GM19324 (cell line): ENCODE measurements at regions not wholly inside any gene's neighbourhood (a gene's known extent, or its start where the extent isn't known, plus 50 kb on each side); places are given as distances from the start of the nearest gene placed in this dataset.

ENCODE experiments used
- ATAC-seq: cut with Tn5 transposase; IDR thresholded peaks from one replicate; pipeline ENCODE4 v1.9.1; 2021; ENCODE audit warnings: mild to moderate bottlenecking, moderate library complexity; ENCODE audit not compliant: unreplicated experiment, low FRiP score

DNA sequence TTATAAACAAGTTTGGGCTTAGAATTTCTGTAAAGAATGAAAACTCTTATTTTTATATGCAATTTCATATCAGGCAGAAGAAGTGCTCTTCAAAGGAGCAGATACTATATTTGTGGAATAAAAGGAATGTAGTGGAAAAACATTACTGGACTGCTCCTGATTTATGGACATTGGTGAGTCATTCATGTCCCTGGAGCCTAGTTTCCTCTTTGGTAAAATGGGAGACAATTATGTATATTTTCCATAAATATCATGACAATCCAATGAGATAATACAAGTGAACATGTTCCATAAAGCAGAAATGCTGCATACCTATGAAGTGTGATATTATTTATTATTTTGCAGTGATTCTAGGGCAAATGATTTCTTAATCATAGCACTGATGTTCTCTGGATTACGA is 445.8 kb upstream of the CITED2 start:
- ATAC-seq: no peak

DNA sequence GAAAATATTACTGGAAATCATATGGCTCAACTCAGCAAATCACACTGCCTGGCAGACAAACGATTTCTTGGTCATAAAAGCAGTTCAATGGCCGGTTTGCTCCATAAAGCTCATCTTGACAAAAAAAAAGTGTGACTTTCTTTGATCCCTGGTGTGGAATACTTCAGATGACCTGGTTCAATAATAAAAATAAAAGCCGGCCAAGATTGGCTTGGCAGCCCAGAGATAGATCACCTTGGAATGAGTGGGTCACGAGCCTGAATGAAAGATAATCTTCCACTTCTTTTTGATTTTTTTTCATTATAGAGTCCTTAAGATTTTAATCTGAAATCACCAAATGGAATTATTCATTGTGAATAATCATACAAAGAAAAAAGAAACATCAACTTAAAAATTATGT is 445.3 kb upstream of the CITED2 start:
- no peak for ATAC-seq

DNA sequence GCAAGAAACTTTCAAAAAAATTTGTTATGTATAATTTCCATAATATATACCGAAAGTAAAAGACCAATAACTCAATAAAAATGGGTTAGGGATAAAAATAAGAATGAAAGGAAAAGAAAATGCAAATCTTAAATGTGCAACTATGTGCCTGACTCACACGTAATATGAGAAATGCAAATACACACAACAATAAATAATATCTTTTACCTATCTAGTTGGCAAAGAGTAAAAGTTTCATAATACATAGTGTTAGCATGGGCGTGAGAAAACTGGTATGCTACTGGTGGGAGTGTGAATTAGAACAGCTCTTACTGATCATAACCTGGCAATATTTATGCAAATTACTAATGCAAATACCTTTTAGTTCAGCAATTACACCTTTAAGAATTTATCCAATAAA is 438.5 kb upstream of the CITED2 start:
- ATAC-seq: no peak

DNA sequence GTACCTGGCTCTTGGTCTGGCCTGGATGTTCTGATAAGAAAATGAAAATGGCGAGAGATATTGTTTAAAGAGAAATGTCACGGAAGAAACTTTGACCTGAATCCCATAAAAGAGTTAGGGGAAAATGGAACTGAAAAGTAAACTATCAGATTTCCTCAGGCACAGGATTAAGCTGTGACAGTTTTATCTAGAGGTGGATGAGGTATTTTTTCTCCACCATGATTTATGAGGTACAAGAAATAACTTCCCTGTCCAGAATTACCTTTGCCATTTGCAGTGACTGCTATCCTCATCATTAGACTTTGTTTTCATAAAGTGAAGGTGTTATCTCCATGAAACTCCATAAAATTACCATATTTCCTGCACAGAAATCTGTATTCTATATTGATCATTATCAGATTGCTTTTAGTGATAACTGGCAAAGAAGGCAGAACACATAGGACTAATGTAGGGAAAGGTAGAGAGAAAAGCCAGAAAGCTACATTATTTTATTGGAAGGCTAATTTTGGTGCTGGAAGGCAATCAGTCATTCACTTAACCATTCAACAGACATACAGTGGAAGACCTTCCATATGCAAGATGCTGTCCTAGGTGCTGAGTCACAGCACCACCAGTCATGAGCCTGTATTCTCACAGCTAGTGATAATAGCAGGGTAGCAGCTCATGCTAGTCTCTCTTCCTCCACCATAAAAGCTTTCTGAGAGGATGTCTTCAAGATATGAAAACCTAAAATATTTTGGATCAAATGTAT is 427.3 kb upstream of the CITED2 start:
- ATAC-seq: no peak

DNA sequence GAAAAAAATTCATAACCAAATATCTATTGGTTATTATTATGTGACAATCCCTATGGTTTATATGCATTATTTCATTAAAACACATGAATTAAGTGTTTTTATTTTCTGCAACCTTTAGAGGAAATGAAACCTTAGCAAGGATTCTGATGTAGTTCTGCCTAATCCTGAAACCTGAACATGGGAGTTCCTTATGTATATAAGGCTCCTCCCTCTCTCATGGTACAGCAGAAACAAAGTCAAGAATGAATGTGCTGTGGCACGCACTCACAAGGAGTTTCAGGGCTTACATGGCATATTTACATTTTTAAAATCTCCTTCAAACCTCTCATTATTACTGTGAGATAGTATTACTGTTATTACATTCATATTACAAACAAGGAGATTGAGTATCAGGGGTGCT is 426.4 kb upstream of the CITED2 start:
- ATAC-seq: peak; percentile 73

DNA sequence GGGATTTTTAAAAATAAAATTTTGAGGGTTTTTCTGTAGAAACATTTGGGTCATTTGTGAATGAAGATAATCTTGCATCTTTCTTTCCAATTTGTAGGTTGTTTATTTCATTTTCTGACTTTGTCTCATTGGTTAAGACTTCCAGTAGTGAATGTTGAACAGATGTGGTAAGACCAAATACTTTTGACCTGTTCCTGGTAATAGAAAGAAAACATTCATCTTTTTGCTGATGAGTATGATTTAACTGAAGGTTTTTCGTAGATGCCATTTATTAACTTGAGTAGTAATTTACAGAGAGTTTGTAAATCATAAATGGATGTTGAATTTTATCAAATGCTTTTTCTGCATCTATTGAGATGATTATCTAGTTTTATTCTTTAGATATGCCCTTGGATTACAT is 416.1 kb upstream of the CITED2 start:
- no peak for ATAC-seq

DNA sequence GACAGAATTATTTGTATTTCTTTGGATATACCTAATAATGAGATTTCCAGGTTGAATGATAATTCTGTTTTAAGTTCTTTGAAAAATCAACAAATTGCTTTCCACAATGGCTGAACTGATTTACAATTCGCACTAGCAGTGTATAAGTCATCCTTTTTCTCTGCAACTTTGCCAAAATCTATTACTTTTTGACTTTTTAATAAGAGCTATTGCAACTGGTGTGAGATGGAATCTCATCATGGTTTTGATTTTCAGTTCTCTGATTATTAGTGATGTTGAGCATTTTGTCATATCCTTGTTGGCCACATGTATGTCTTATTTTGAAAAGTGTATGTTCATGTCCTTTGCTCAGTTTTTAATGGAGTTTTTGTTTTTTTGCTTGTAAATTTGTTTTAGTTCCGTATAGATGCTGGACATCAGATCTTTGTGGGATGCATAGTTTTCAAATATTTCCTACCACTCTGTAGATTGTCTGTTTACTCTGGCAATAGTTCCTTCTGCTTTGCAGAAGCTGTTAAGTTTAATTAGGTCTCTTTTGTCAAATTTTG is 409.8 kb upstream of the CITED2 start:
- ATAC-seq: no peak

DNA sequence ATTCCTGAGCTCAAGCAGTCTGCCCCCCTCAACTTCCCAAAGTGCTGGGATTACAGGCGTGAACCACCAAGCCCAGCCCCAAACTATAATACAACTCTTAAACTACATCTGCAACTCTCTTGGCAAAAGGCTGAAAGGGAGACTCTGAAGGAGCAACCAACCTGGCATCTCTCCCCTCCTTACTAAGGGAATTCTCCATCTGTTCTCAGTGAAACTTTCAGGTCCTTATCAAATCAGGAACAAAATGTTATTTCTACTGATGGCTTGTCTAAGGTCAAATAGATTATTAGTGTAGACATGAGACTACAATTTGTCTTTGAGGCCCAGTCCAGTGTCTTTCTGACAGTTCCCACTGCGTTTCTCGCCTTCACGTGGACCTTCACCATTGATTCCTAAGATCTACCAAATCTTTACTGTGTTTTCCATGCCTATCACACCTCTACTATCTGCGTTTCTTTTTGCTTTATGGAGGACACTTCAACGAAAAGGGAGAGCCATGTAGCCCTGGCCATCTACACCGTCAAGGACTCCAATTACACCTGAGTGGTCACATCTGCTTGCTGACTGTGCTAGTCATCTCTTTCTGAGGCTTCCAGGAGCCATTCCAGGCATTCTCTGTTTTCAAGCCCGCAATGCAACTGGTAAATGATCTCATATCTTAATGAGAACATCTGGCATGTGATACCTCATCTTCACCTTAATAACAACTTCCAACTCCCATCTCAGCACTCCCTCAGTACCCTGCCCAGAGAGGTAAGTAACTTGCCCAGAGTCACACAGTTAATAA is 405.7 kb upstream of the CITED2 start:
- no peak for ATAC-seq

DNA sequence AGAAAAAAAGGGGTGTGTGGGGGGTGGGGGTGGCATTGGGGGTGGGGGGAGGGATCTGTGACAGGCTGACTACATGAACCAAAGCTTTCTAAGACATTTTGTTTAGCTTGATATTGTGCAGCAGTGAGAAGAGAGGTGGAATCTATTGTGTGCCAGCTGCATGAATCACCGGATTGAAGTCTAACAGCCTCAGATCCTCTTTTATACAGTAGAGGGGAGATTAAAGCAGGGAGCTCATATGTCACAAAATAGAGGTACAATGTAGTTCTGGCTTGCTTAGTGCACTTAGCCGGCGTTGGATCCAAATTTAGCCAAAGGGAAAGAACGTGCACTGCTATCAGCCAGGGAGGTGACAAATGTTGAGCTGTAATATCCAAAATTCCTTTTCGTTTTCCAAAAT is 404.2 kb upstream of the CITED2 start:
- no peak for ATAC-seq

DNA sequence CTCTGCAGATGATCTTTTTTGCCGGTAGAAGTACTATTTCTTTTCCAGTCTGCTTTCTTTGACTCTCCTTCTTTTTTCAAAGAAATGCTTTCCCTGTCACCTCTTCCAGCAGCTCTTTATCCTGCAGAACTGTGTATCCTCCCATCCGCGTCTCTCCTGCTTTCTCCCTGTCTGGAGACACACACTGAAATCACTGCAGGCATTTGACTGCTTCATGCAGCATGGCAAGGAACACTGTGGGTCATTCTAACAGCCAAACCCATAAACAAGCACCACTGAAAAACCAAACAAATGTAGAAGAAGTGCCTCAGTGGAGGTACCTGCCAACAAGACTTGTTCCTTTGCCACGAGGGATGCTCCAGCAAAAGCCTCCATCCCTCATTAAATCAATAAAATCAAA is 403.7 kb upstream of the CITED2 start:
- ATAC-seq: no peak

DNA sequence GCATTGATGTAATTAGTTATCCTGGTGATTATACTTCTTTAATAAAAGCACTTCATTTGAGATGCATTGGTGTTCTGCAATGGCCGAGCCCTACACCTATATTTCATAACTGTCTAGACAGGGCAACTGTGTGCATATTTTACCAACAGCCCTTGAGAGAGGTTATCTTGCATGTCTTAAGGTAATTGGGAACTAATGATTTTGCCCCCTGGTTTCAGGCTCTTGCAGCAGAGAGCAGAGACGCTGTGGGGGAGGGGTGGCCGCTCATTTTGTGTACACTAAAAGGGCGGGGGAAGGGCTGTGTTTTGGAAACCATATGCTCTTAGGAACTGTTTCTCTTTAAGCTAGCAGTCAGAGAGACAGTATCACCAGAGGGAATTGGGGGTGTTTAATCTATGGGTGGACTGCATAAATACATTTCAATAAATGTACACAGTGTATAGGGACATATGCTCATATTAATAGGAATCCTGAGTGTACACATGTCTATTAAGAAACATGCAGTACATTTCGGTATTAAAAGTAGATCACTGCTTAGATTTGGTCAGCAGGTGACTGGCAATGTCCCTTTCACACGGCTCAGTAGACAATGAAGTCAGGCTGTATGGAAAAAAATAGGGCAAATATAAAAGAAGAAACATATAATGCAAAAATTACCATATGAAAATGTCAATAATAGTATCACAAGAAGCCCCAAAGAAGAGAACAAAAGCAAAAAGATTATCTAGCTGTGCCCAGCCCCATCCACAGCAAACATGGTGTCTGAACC is 402.9 kb upstream of the CITED2 start:
- no peak for ATAC-seq

DNA sequence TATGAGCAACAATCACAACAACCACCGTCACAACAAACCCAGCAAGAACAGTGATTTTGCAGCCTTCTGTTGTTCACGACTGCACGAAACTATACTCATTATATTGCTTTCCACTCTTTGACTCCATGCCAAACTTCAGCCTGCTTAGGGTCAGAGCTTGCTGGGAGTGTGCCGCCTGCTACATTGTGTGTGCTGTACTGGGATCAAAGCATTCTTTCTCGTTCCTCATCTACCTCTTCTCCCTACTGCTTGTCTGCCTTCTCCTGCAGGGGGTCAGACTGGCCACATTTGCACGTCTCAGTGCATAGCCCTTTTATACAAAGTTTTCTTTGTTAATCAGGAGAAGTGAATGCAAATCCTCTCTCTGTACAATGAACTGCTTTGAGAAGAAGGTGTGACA is 401.6 kb upstream of the CITED2 start:
- no peak for ATAC-seq

DNA sequence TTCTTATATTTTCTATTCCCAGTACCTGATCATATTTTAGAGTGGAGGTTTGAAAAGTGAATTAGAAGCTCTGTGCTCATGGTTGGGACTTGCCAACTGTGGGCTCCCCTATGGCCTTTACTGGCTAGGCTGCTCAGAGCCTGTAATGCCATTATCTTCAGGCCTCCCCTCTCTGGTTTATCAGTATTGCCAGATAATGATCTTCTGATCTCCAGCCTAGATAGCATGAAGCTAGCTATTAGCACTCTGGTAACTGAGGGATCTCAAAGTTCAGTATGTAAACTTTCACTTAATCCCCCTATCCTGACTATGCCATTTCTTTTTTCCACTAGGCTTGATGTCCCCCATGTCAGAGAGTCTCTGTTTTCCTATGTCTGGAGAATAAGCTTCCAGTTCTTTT is 393.7 kb upstream of the CITED2 start:
- no peak for ATAC-seq

DNA sequence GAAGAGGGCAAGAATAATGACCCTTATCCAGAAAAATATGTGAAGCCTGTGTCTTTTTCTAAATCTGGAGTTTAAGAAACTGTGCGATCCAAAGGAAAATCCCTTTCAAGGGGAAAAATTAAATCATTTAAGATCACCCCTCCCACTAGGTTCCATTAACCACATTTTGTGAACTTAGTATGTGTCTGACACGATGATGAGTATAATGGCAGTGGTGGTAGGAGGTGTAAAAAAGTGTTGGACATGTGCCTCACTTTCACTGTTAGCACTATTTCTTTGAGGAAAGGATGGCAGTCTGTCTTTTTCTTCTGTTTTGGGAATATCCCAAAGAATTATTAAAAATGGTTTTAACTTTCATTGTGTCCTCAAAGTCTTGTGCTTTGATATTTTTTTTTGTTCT is 392.3 kb upstream of the CITED2 start:
- ATAC-seq: no peak

DNA sequence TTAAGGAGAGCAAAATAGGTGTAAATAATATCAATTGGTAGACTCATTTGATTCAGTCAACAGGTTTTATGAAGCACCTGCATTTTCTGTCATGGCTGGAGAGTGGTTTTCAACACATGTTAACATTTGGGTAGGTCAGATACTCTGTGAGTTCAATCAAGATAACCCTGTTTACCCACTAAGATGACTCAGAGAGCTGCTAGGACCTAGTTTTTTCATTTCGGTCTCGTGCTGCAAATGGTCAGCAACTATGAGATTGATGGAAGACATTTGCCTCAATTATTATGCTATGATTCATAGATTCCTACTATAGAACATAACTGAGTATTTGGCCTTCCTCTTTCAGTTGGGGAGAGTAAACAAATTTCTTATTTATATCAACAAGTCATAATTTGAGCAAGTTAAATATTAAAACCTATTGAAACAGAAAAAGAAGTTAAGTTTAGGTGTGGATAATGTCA is 391.4 kb upstream of the CITED2 start:
- ATAC-seq: no peak

DNA sequence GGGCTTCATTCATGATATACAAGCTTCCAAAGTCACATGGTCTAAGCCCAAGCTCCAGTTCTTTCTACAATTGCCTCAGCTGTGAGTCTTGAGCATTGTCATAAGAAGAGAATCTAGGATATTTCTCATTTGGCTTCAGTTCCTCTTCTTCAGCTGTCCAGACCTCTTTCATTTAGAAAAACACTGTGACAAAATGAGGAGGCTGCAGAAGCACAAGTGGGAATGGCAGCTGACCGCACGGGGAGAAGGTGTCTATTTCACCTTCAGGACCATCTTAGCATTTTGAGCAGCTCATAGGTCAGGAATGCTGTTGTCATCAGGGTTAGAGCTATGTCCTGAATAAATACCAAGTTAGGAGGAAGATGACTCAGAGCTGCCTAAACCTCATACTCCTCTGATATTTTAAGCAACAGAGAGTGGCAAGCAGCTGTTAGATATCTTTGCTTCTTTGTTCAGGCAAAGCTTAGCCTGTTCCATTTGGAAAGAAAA is 390.1 kb upstream of the CITED2 start:
- peak; percentile 82 for ATAC-seq

DNA sequence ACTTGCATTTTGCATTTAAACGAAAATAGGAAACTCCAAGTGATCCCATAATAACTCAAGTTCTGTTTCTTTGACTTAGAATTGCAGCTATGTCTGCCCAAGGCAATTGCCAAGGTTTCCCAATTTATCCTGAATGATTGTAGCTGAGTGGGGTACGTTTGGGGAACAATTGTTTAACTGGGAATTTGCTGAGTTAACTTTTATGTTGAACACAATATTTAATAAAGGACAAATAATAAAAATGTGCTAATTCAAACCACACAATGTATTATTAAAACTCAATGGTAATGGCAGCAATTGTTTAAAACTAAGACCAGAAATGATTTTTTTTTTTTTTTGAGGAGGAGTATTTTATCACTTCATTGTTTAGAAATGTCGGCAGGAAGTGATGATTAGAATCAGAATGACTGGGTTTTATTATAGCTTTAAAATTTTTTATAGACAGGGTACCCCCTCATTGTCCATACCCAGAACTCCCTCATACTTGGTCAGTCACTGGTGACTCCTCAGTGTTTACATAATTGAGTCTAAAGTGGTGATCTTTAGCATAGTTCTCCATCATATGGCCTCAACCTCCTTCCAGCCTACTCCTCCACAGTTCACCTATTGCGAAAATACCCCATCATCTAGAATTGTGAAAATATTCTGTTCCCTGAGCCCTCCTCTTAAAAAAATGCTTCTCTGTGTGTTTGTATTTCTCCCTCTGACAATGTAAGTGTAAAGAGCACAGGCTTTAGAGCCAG is 389.2 kb upstream of the CITED2 start:
- no peak for ATAC-seq

DNA sequence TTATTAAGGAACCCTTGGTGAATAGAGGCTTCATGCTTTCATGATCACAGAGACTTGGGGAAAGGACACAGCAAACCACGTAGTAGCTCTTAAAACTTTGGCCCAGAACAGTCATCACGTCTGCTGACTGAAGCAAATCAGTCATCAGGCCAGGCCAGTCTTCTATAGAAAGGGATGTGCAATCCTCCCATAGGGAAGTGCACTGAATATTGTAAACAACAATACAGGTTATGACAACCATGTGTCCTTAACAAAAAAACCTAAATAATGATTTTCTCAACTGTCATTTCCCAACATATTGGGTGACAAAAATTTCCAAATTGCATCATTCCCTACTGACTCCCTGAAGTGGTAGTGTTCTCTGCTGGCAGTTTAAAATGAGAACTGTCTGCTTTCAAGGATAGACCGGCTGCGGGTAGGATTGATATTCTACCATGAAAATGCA is 388.2 kb upstream of the CITED2 start:
- ATAC-seq: no peak

DNA sequence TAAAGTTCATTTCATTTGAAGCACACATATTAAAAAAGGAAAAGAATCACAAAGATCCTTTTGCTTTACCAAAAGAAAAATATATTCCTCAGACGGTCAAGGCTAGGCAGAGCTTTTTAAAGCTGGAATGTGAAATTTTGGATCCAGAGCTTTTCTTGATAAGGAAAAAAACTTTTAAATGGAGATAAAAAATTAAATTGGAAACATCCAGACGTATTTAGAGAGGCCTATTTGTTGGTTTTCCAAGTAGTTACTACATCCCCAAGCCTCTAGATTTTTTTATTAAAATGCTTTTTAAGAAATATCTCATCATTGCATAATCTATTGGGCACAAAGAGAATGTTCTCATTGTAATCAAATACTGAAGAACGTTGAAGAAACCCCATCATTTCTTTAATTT is 385.7 kb upstream of the CITED2 start:
- no peak for ATAC-seq

DNA sequence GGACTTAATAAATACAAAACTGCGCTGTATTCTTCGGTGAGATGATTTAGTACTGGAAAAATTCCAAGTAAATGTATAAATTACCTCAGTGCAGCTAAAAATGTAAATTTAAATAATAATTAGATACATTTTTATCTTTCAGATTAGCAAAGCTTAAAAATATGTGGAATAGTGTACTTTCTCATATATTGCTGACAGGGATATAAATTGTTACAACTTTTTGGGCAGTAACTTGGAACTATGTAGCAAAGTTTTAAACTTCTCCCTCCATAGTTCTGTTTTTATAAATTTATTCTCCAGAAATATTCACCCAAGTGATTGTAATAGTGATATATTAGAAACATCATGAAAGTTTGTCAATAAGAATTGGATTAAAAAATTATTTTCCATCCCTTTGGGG is 384.6 kb upstream of the CITED2 start:
- ATAC-seq: no peak
